Peyer's patch (tissue), 4 donors: ENCODE measurements at regions not wholly inside any gene's neighbourhood (a gene's known extent, or its start where the extent isn't known, plus 50 kb on each side); places are given as distances from the start of the nearest gene placed in this dataset.
A peak's percentile ranks its signal among the peaks of the same experiment; 100 is the strongest.
"Not testable (repeated sequence)": the region's sequence is repeated elsewhere in the genome, so short reads cannot be mapped to it uniquely, and the experiment has no call there.

Source experiments
- POLR2A ChIP-seq, 2 donors: fragments of 450-650 bp; IDR thresholded peaks; one replicate each; pipeline ENCODE4 v1.5.1; 2017; ENCODE audit warnings: antibody characterized with exemption in 2 of 2, mild to moderate bottlenecking in 2 of 2, moderate library complexity in 2 of 2
- TF ChIP-seq, protein P1 (sequence below), 6 experiments: fragments of 450-650 bp in 4 of 6; fragments of 200-600 bp in 2 of 6; sonication (generic) in 1 of 6; IDR thresholded peaks; one replicate each; pipeline ENCODE4 v1.5.1; 2017 to 2019; ENCODE audit warnings: antibody characterized with exemption in 6 of 6, mild to moderate bottlenecking in 3 of 6, moderate library complexity in 1 of 6

- TF ChIP-seq, protein P1, sequence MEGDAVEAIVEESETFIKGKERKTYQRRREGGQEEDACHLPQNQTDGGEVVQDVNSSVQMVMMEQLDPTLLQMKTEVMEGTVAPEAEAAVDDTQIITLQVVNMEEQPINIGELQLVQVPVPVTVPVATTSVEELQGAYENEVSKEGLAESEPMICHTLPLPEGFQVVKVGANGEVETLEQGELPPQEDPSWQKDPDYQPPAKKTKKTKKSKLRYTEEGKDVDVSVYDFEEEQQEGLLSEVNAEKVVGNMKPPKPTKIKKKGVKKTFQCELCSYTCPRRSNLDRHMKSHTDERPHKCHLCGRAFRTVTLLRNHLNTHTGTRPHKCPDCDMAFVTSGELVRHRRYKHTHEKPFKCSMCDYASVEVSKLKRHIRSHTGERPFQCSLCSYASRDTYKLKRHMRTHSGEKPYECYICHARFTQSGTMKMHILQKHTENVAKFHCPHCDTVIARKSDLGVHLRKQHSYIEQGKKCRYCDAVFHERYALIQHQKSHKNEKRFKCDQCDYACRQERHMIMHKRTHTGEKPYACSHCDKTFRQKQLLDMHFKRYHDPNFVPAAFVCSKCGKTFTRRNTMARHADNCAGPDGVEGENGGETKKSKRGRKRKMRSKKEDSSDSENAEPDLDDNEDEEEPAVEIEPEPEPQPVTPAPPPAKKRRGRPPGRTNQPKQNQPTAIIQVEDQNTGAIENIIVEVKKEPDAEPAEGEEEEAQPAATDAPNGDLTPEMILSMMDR (IDR thresholded peaks at IDR 0.05), result peak in 4 of 6 experiments; percentile 21 to 48 (median 36)
- not testable (repeated sequence) for TF ChIP-seq POLR2A (IDR thresholded peaks at IDR 0.05)
Observed at GRCh38 chr17:20646661-20647272, 67.2 kb downstream of the CDRT15L2 start.
